H1 (cell line): ENCODE measurements at regions not wholly inside any gene's neighbourhood (a gene's known extent, or its start where the extent isn't known, plus 50 kb on each side); places are given as distances from the start of the nearest gene placed in this dataset.

Experiments used
- CTCF ChIA-PET: fragments of 300-600 bp; sonication (Branson Sonifier 250); formaldehyde crosslinking; loops from one replicate; lab custom pipeline; 2021; ENCODE audit not compliant: partially characterized antibody; lab: Charles Lee
- POLR2A ChIA-PET: fragments of 300-600 bp; sonication (Branson Sonifier 250); formaldehyde crosslinking; loops from one replicate; lab custom pipeline; 2021; ENCODE audit warnings: inconsistent platforms; ENCODE audit not compliant: partially characterized antibody; lab: Charles Lee
- DNase-seq, 2 experiments: peaks; one replicate each; pipeline versions ENCODE4 v3.0.0 to v3.0.0-alpha.2; 2010 to 2022; ENCODE audit warnings: low spot score in 2 of 2, low read depth in 1 of 2, mixed read lengths in 1 of 2
- FAIRE-seq: peaks from 2 replicates; lab custom pipeline; 2011; peaks lifted over from hg19 to GRCh38; lab: Jason Lieb, UNC
- H2AFZ ChIP-seq: 2 replicates; pipeline ENCODE4 v1.8.1; 2012; ENCODE audit warnings: low read length, inconsistent platforms
- H2AK5ac ChIP-seq: 2 replicates; pipeline ENCODE4 v1.6.1; 2013; ENCODE audit warnings: low read depth, low read length
- H2BK120ac ChIP-seq: replicated peaks from 2 replicates; pipeline ENCODE3; 2013; ENCODE audit warnings: low read depth, low read length, inconsistent platforms
- H2BK12ac ChIP-seq: 2 replicates; pipeline ENCODE4 v1.6.1; 2013; ENCODE audit warnings: low read depth, low read length
- H2BK15ac ChIP-seq: 2 replicates; pipeline ENCODE4 v1.6.1; 2013; ENCODE audit warnings: low read length
- H2BK20ac ChIP-seq: 2 replicates; pipeline ENCODE4 v1.6.1; 2013; ENCODE audit warnings: low read length
- H2BK5ac ChIP-seq: 2 replicates; pipeline ENCODE4 v1.6.1; 2013; ENCODE audit warnings: low read depth, low read length
- H3K14ac ChIP-seq: 2 replicates; pipeline ENCODE4 v1.6.1; 2013; ENCODE audit warnings: inconsistent platforms; ENCODE audit not compliant: insufficient read length
- H3K18ac ChIP-seq: 2 replicates; pipeline ENCODE4 v1.6.1; 2013; ENCODE audit warnings: low read length; ENCODE audit errors: extremely low read depth
- H3K23ac ChIP-seq: 2 replicates; pipeline ENCODE4 v1.6.1; 2013; ENCODE audit warnings: inconsistent platforms; ENCODE audit not compliant: insufficient read length
- H3K23me2 ChIP-seq: 2 replicates; pipeline ENCODE4 v1.6.1; 2013; ENCODE audit warnings: low read depth, low read length
- H3K27ac ChIP-seq: 2 replicates; pipeline ENCODE4 v1.6.1; 2011; ENCODE audit warnings: low read depth, low read length, inconsistent platforms
- H3K27me3 ChIP-seq, 4 experiments: replicated peaks in 1 of 4; 1 replicate in 1 of 4; 2 replicates in 3 of 4; pipeline versions ENCODE4 v1.6.1 to v1.8.1; 2011 to 2013; ENCODE audit warnings: low read length in 3 of 4, mild to moderate bottlenecking in 3 of 4, inconsistent platforms in 2 of 4, mixed read lengths in 2 of 4, moderate library complexity in 1 of 4; ENCODE audit not compliant: control insufficient read depth in 3 of 4, insufficient read depth in 3 of 4; ENCODE audit errors: extremely low read depth in 1 of 4
- H3K36me3 ChIP-seq, 4 experiments: 2 replicates each; pipeline versions ENCODE4 v1.6.1 to v1.8.1; 2011 to 2013; ENCODE audit warnings: mild to moderate bottlenecking in 4 of 4, low read length in 3 of 4, moderate library complexity in 2 of 4, control low read depth in 1 of 4, inconsistent platforms in 1 of 4; ENCODE audit not compliant: insufficient read depth in 4 of 4, control insufficient read depth in 2 of 4
- H3K4ac ChIP-seq: replicated peaks from 2 replicates; pipeline ENCODE3; 2013; ENCODE audit warnings: low read length, low read depth, mixed read lengths, inconsistent platforms; ENCODE audit not compliant: insufficient read length
- H3K4me1 ChIP-seq, 4 experiments: replicated peaks in 1 of 4; 1 replicate in 1 of 4; 2 replicates in 3 of 4; pipeline versions ENCODE4 v1.6.1 to v1.8.1; 2011 to 2013; ENCODE audit warnings: low read length in 3 of 4, inconsistent platforms in 2 of 4, mixed read lengths in 1 of 4; ENCODE audit not compliant: insufficient read depth in 4 of 4, control insufficient read depth in 3 of 4
- H3K4me2 ChIP-seq, 2 experiments: 2 replicates each; pipeline versions ENCODE4 v1.6.1 to v1.8.1; 2011 to 2013; ENCODE audit warnings: low read depth in 2 of 2, low read length in 2 of 2, control low read depth in 1 of 2, inconsistent platforms in 1 of 2, mild to moderate bottlenecking in 1 of 2; ENCODE audit not compliant: insufficient read depth in 1 of 2
- H3K4me3 ChIP-seq, 4 experiments: fragments of 200-600, 300-600 bp in 1 of 4; sonication (generic), shearing (Covaris generic), sonication (Bioruptor Twin) in 1 of 4; 2 replicates each; pipeline versions ENCODE4 v1.5.1 to v1.8.1; 2011 to 2016; ENCODE audit warnings: low read length in 4 of 4, low read depth in 3 of 4, control low read depth in 2 of 4, inconsistent platforms in 2 of 4, mild to moderate bottlenecking in 2 of 4, mixed read lengths in 1 of 4, moderate library complexity in 1 of 4; ENCODE audit not compliant: insufficient read depth in 2 of 4; ENCODE audit errors: extremely low read depth in 1 of 4
- H3K56ac ChIP-seq: replicated peaks from 2 replicates; pipeline ENCODE3; 2013; ENCODE audit warnings: low read depth, mild to moderate bottlenecking, mixed read lengths, low read length, inconsistent platforms; ENCODE audit not compliant: insufficient read length
- H3K79me1 ChIP-seq: 2 replicates; pipeline ENCODE4 v1.6.1; 2013; ENCODE audit warnings: low read depth, low read length, control low read depth
- H3K79me2 ChIP-seq, 2 experiments: 2 replicates each; pipeline versions ENCODE4 v1.6.1 to v1.8.1; 2012 to 2013; ENCODE audit warnings: low read length in 2 of 2, mild to moderate bottlenecking in 2 of 2, inconsistent platforms in 1 of 2; ENCODE audit not compliant: insufficient read depth in 2 of 2, control insufficient read depth in 1 of 2
- H3K9ac ChIP-seq, 4 experiments: replicated peaks in 1 of 4; 1 replicate in 1 of 4; 2 replicates in 3 of 4; pipeline versions ENCODE4 v1.6.1 to v1.8.1; 2011 to 2013; ENCODE audit warnings: low read depth in 3 of 4, low read length in 3 of 4, control low read depth in 2 of 4, mild to moderate bottlenecking in 2 of 4, moderate library complexity in 2 of 4, inconsistent platforms in 1 of 4; ENCODE audit errors: extremely low read depth in 1 of 4
- H3K9me3 ChIP-seq, 2 experiments: 2 replicates each; pipeline versions ENCODE4 v1.6.1 to v1.8.1; 2012 to 2013; ENCODE audit warnings: mild to moderate bottlenecking in 2 of 2, moderate library complexity in 2 of 2, control low read depth in 1 of 2, inconsistent platforms in 1 of 2, low read depth in 1 of 2, low read length in 1 of 2, mixed read lengths in 1 of 2; ENCODE audit not compliant: insufficient read depth in 2 of 2
- H4K20me1 ChIP-seq, 2 experiments: replicated peaks in 1 of 2; 2 replicates each; pipeline versions ENCODE3 to v1.8.1; 2011 to 2013; ENCODE audit warnings: inconsistent platforms in 2 of 2, low read length in 2 of 2, mild to moderate bottlenecking in 1 of 2; ENCODE audit not compliant: insufficient read depth in 2 of 2, control insufficient read depth in 1 of 2
- H4K5ac ChIP-seq: 2 replicates; pipeline ENCODE4 v1.6.1; 2013; ENCODE audit warnings: low read length, low read depth, mixed read lengths, inconsistent platforms; ENCODE audit not compliant: insufficient read length
- H4K8ac ChIP-seq: 2 replicates; pipeline ENCODE4 v1.8.0; 2013; ENCODE audit warnings: mild to moderate bottlenecking, moderate library complexity, low read length, inconsistent platforms; ENCODE audit not compliant: insufficient read depth; ENCODE audit errors: extremely low read depth
- H4K91ac ChIP-seq: replicated peaks from 2 replicates; pipeline ENCODE3; 2013; ENCODE audit warnings: low read length, mixed read lengths, inconsistent platforms; ENCODE audit not compliant: insufficient read length
- CBX5 ChIP-seq: fragments of 300-800, 300-1000 bp; sonication (generic); IDR thresholded peaks from 2 replicates; pipeline ENCODE4 v1.7.1; 2016; ENCODE audit warnings: antibody characterized with exemption, low read length, low read depth
- EP300 ChIP-seq, 2 experiments: IDR thresholded peaks; 1 replicate in 1 of 2; 2 replicates in 1 of 2; pipeline ENCODE4 v1.6.1; 2011 to 2012; ENCODE audit warnings: low read depth in 2 of 2, low read length in 2 of 2, mild to moderate bottlenecking in 2 of 2, borderline replicate concordance in 1 of 2, inconsistent platforms in 1 of 2, moderate library complexity in 1 of 2
- HDAC2 ChIP-seq, 2 experiments: fragments of 300-600 bp in 1 of 2; sonication (generic) in 1 of 2; IDR thresholded peaks; 2 replicates each; pipeline ENCODE4 v1.6.1; 2011 to 2012; ENCODE audit warnings: low read depth in 2 of 2, low read length in 2 of 2, mild to moderate bottlenecking in 2 of 2, moderate library complexity in 2 of 2, borderline replicate concordance in 1 of 2, inconsistent platforms in 1 of 2
- JUND ChIP-seq: IDR thresholded peaks from 2 replicates; pipeline ENCODE4 v1.6.1; 2011; ENCODE audit warnings: mild to moderate bottlenecking, improper control_type of control experiment, low read length
- KDM4A ChIP-seq: IDR thresholded peaks from one replicate; pipeline ENCODE4 v1.7.1; 2012; ENCODE audit warnings: low read depth, mild to moderate bottlenecking, moderate library complexity, low read length, inconsistent platforms; ENCODE audit not compliant: severe bottlenecking
- KDM5A ChIP-seq: fragments of 200-600 bp; IDR thresholded peaks from 2 replicates; pipeline ENCODE4 v1.7.1; 2012; ENCODE audit warnings: mild to moderate bottlenecking, low read length, inconsistent platforms, mixed read lengths
- SP1 ChIP-seq: IDR thresholded peaks from 2 replicates; pipeline ENCODE4 v1.6.1; 2011; ENCODE audit warnings: low read depth, low read length
- TAF7 ChIP-seq: optimal IDR thresholded peaks from 2 replicates; pipeline ENCODE3; 2011; ENCODE audit warnings: low read depth, mild to moderate bottlenecking, inconsistent platforms, low read length, moderate library complexity, borderline replicate concordance
- TCF12 ChIP-seq: IDR thresholded peaks from 2 replicates; pipeline ENCODE4 v1.6.1; 2011; ENCODE audit warnings: low read depth, mild to moderate bottlenecking, low read length
- ZNF274 ChIP-seq: IDR thresholded peaks from 2 replicates; pipeline ENCODE4 v1.7.0; 2012; ENCODE audit warnings: low read length, borderline replicate concordance; ENCODE audit errors: extremely low read depth
- WGBS, 2 experiments: shearing (Covaris generic) in 1 of 2; methylation state at CpG; one replicate each; pipeline versions ENCODE4 v1.1.6 to v1.1.7; 2013 to 2015; ENCODE audit warnings: low lambda C conversion rate in 2 of 2, mixed read lengths in 2 of 2, inconsistent platforms in 1 of 2, low coverage in 1 of 2, missing lambda C conversion rate in 1 of 2; ENCODE audit not compliant: insufficient replicate concordance in 2 of 2, insufficient coverage in 1 of 2, insufficient read length in 1 of 2; ENCODE audit errors: extremely low coverage in 1 of 2, missing lambda C conversion rate in 1 of 2; 5-methylcytosine and 5-hydroxymethylcytosine counted together
- TF ChIP-seq, protein P1 (sequence below): IDR thresholded peaks from 2 replicates; pipeline ENCODE4 v1.6.1; 2012; ENCODE audit warnings: inconsistent platforms

DNA sequence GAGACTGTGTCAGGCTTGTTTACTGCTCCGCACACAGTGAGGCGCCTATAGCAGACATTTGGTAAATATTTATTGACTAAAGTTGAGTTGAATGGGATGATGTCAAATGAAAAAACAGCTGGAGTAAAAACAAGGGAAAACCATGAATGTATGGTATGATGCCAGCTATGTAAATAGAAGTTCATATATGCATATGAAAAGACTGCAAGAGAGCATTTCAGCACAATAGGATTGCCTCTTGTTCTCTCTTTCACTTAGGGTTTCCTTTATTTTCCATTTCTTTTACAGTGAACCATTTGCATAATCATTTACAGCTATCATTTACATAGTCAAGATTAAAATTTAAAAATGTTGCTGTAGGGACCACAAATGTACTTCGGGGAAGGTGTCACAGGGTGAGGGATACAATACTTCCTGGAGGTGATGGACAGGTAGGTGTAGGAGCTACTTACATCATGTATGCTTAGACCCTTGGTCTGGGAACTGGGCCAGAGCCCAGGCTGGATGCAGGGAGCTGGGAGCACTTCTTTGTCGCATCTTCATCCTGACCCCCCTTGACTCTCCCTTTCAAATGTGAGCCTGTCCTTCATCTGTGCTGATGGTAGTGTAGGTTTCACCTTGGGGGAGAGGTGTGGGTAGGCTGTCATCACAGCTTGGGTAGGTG is 113.3 kb downstream of the UTP18 start:
- no peaks in the 10 kb centered on the region for H3K27me3 ChIP-seq
- H4K91ac ChIP-seq, result peak overlapping the region; percentile 36
- H2BK20ac ChIP-seq, result peak overlapping the region; percentile 55; the same call in 1 of the 2 replicates
- no peak overlapping the region for H3K4ac ChIP-seq
- no peaks in the 10 kb centered on the region for H3K79me2 ChIP-seq
- 0 out of 4 replicates have a peak, but pooled peaks of 1 of the 2 experiments have one; percentile 10 for TF ChIP-seq HDAC2 (IDR thresholded peaks at IDR 0.05; ENCODE audit: borderline replicate concordance in 1 of 2, low read depth in 2 of 2, low read length in 2 of 2)
- TF ChIP-seq, protein P1, sequence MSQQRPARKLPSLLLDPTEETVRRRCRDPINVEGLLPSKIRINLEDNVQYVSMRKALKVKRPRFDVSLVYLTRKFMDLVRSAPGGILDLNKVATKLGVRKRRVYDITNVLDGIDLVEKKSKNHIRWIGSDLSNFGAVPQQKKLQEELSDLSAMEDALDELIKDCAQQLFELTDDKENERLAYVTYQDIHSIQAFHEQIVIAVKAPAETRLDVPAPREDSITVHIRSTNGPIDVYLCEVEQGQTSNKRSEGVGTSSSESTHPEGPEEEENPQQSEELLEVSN, result no peak
- TF ChIP-seq ZNF274, result no peak
- TF ChIP-seq EP300 (IDR thresholded peaks at IDR 0.05; ENCODE audit: borderline replicate concordance in 1 of 2, low read depth in 2 of 2, low read length in 2 of 2), result peak in 1 of 2 experiments; percentile 47; a peak in 1 of 3 replicates
- no peak for TF ChIP-seq TAF7
- TF ChIP-seq CBX5, result no peak
- TF ChIP-seq KDM4A, result no peak
- TF ChIP-seq KDM5A, result no peak
- peak; percentile 56; the same call in 1 of the 2 replicates for TF ChIP-seq TCF12
- no peak for TF ChIP-seq SP1
- TF ChIP-seq JUND, result no peak
- no peak overlapping the region for H4K5ac ChIP-seq
- 0 out of 2 replicates have a peak overlapping the region, but pooled peaks have one; percentile 33 for H2BK15ac ChIP-seq
- H3K23ac ChIP-seq, result no peak overlapping the region
- DNase-seq, result no peak
- H3K18ac ChIP-seq, result peak overlapping the region; percentile 64; the same call in 1 of the 2 replicates
- H3K23me2 ChIP-seq, result no peaks in the 10 kb centered on the region
- no peak overlapping the region for H4K8ac ChIP-seq
- peak overlapping the region; percentile 29; the same call in 1 of the 2 replicates for H3K27ac ChIP-seq
- H3K4me3 ChIP-seq, result peak overlapping the region in 1 of 4 experiments; percentile 35; a peak in 1 of 8 replicates
- peak overlapping the region; percentile 86 for H2BK5ac ChIP-seq
- H3K9ac ChIP-seq, result no peak overlapping the region
- no peak overlapping the region for H3K14ac ChIP-seq
- H2BK12ac ChIP-seq, result peak overlapping the region; percentile 88
- no peaks in the 10 kb centered on the region for H3K36me3 ChIP-seq
- FAIRE-seq, result no peak
- no peaks in the 10 kb centered on the region for H3K79me1 ChIP-seq
- peak overlapping the region; percentile 50 for H2BK120ac ChIP-seq
- 29% methylated on average over 4 of the region's 4 CpGs; no CpG with 5 or more reads in 1 of the 2 experiments for WGBS, 2 experiments
- peaks cover 7 to 21% (median 10%) of the 10 kb centered on the region in 4 experiments; a peak in 6 of 7 replicates for H3K4me1 ChIP-seq
- H2AK5ac ChIP-seq, result peak overlapping the region; percentile 10; the same call in 1 of the 2 replicates
- no peak overlapping the region for H3K56ac ChIP-seq
- no peaks in the 10 kb centered on the region for H4K20me1 ChIP-seq
- H2AFZ ChIP-seq, result no peak overlapping the region
- no peaks in the 10 kb centered on the region for H3K9me3 ChIP-seq
- ChIA-PET POLR2A (no interaction called here), CTCF (interaction anchor here (0.7 to 1.9 kb wide), 7 partner anchors 7 to 363 kb away, joined by 3 to 10 read pairs (median 4); no protein-coding TSS in a partner anchor)
- peak overlapping the region; percentile 31 to 39; a peak in 3 of 4 replicates for H3K4me2 ChIP-seq
